Subcutaneous abdominal adipose tissue (tissue), 5 donors: ENCODE measurements at regions not wholly inside any gene's neighbourhood (a gene's known extent, or its start where the extent isn't known, plus 50 kb on each side); places are given as distances from the start of the nearest gene placed in this dataset.
"Not testable (repeated sequence)": the region's sequence is repeated elsewhere in the genome, so short reads cannot be mapped to it uniquely, and the experiment has no call there.

ENCODE experiments used
- H3K27ac ChIP-seq: one replicate; pipeline ENCODE4 v1.7.0; 2013; ENCODE audit warnings: low read depth, mild to moderate bottlenecking, inconsistent platforms, low read length, moderate library complexity
- H3K27me3 ChIP-seq, 5 donors: one replicate each; pipeline ENCODE4 v1.7.0; 2013; ENCODE audit warnings: low read length in 5 of 5, inconsistent platforms in 1 of 5; ENCODE audit not compliant: control insufficient read depth in 5 of 5, insufficient read depth in 4 of 5
- H3K36me3 ChIP-seq, 5 donors: one replicate each; pipeline ENCODE4 v1.7.0; 2013; ENCODE audit warnings: low read length in 5 of 5; ENCODE audit not compliant: control insufficient read depth in 5 of 5, insufficient read depth in 5 of 5
- H3K4me1 ChIP-seq, 5 donors: one replicate each; pipeline ENCODE4 v1.7.0; 2013; ENCODE audit warnings: low read length in 5 of 5, mild to moderate bottlenecking in 3 of 5, moderate library complexity in 1 of 5; ENCODE audit not compliant: control insufficient read depth in 5 of 5, insufficient read depth in 5 of 5
- H3K4me3 ChIP-seq, 5 donors: one replicate each; pipeline ENCODE4 v1.7.0; 2013; ENCODE audit warnings: low read length in 5 of 5, low read depth in 1 of 5
- H3K9ac ChIP-seq, 5 donors: one replicate each; pipeline ENCODE4 v1.7.0; 2013; ENCODE audit warnings: low read length in 5 of 5, mild to moderate bottlenecking in 4 of 5, moderate library complexity in 3 of 5
- H3K9me3 ChIP-seq, 5 donors: one replicate each; pipeline ENCODE4 v1.7.0; 2013; ENCODE audit warnings: low read length in 5 of 5; ENCODE audit not compliant: control insufficient read depth in 5 of 5
- donor health status: healthy.
- donor health status: healthy.
- donor health status: healthy.
- donor health status: healthy.
- donor health status: healthy.

DNA sequence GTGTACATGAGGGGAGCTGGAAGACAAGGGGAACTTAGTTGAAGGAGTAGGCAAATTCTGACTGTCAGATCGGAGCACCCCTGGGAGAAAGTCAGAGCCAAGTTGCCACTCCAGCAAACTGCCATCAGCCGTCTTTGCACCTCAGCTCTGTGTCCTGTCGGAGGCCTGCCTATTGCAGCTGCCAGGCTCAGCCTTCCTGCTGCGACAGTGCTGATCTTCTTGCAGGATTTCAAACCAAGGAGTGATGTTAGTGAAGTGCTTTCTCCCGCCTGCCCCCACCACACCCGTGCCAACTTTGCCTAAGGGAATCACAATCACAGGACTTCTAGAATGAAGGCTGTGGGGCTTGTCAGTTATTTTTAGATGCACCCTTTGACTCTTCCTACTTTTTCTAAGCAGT, 185.3 kb downstream of the KIT start:
- H3K4me1 ChIP-seq = peaks cover 0 to 8% (median 4%) of the 10 kb centered on the region in 5 donors
- no peaks in the 10 kb centered on the region for H3K36me3 ChIP-seq
- no peak overlapping the region for H3K4me3 ChIP-seq
- no peak overlapping the region for H3K27ac ChIP-seq
- H3K9ac ChIP-seq = no peak overlapping the region
- H3K9me3 ChIP-seq = no peaks in the 10 kb centered on the region
- no peaks in the 10 kb centered on the region for H3K27me3 ChIP-seq

- Histone ChIP-seq H3K27me3 (no peaks in the 10 kb centered on the region), H3K27ac (no peak overlapping the region), H3K9ac (no peak overlapping the region), H3K4me1 (peaks cover 0 to 8% (median 4%) of the 10 kb centered on the region in 5 donors), H3K9me3 (no peaks in the 10 kb centered on the region), H3K4me3 (no peak overlapping the region), H3K36me3 (no peaks in the 10 kb centered on the region)
These were observed 184.9 kb downstream of the KIT start for GRCh38 chr4:54842656-54843055.

DNA sequence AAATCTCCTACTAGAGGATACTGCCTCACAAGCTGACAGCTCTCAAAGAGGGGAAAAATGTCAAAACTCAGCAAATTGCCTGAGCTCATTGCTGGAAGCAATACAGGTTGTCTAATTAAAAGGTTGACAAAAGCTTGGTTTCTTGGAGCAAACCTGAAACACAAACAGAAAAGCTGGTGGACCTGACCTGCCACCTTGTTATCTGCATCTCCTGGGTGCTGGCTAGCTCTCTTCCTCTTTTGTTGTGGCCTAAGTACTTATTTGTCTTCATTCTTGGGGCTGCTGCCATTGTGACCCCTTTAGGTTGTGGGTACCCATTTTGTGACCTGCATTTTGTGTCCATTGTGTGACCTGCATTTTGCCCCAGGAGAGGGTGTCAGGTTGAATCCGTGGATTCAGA, 184.5 kb downstream of the KIT start:
- no peaks in the 10 kb centered on the region for H3K27me3 ChIP-seq
- H3K36me3 ChIP-seq = no peaks in the 10 kb centered on the region
- peaks cover 0 to 8% (median 4%) of the 10 kb centered on the region in 5 donors for H3K4me1 ChIP-seq
- H3K9ac ChIP-seq = no peak overlapping the region
- H3K4me3 ChIP-seq = no peak overlapping the region
- H3K9me3 ChIP-seq = no peaks in the 10 kb centered on the region
- no peak overlapping the region for H3K27ac ChIP-seq

DNA sequence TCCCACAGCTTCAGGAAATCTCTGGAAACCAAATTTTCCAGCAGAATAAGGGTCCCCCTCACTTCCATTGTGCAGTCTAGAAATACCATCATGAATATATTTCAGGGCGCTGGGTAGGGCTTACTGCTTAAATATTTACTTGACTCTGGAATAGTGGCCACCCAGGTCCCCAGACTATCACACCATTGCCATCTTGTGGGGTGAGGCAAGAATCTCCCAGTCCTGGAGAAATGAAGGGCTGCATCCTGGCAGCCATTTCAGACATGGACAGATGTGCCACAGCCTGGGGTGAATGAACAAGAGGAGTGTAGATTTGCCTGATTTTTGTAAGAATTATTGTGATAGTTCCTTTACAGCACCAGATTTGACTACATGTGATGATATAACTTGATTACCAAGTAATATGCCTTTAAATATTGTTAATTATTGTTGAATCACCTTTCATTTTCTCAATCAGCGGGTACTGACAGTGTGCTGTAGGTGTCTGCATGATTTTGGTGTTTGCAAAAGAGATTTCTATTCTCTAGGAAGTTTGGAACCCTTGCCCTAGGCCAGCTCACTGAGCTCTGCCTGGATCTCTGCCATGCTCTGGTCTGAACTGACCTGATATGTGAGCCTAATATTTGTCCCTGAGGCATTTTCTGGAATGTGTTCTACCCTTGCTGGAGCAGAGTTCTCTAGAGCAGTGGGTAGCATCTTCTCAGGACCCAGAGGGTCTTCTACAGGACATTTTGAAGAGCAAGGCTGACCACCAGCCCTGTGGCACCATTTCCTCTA, 183.4 kb downstream of the KIT start:
- H3K9me3 ChIP-seq = no peaks in the 10 kb centered on the region
- no peaks in the 10 kb centered on the region for H3K36me3 ChIP-seq

DNA sequence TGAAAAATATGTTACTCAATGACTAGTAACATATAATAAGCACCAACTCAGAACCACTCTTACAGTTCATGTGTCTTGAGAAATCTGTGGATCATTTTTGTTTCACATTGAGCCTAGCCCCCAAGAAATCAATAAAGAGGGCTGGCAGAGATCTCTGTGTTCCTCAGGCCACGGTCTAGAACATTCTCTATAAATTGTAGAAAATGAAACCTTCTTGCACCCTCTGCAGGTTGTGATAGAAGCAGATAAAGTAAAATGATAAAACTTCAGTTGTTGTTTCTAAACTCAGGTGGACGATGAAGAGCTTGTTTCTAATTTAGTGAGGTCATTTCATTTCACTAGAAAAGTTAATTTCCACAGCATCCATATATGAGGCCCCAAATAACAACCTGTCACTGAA, 182.7 kb downstream of the KIT start:
- Histone ChIP-seq H3K27me3 (no peaks in the 10 kb centered on the region), H3K4me1 (peaks cover 0 to 8% (median 4%) of the 10 kb centered on the region in 5 donors), H3K4me3 (no peak overlapping the region), H3K9ac (no peak overlapping the region), H3K36me3 (no peaks in the 10 kb centered on the region), H3K27ac (no peak overlapping the region), H3K9me3 (no peaks in the 10 kb centered on the region)

More for the DNA sequence above, 183.4 kb downstream of the KIT start:
- no peak overlapping the region for H3K27ac ChIP-seq
- H3K27me3 ChIP-seq = no peaks in the 10 kb centered on the region
- H3K9ac ChIP-seq = no peak overlapping the region
- H3K4me3 ChIP-seq = no peak overlapping the region
- peaks cover 0 to 8% (median 4%) of the 10 kb centered on the region in 5 donors for H3K4me1 ChIP-seq

DNA sequence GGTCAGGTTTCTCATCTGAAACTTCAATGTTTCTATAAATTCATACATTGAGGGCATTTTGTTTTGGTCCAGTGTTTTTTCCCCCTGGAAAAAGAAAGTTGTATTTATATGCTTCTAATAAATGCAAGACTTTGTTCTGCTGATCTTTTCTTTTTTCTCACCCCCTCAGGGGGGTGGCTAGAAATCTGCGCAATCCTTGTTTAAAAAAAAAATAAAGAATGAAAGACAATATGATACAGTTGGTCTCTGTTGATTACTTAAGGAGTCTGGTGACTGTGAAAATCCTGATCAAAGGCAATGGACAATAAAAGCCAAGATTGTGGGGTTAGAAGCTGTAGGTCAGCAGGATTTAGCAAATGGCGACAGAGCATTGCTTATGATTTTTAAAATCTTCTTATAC, 180.5 kb downstream of the KIT start:
- H3K27ac ChIP-seq = no peak overlapping the region
- no peak overlapping the region for H3K9ac ChIP-seq
- H3K4me3 ChIP-seq = no peak overlapping the region
- no peaks in the 10 kb centered on the region for H3K9me3 ChIP-seq
- no peaks in the 10 kb centered on the region for H3K27me3 ChIP-seq
- H3K36me3 ChIP-seq = no peaks in the 10 kb centered on the region
- peaks cover 0 to 8% (median 4%) of the 10 kb centered on the region in 5 donors for H3K4me1 ChIP-seq

DNA sequence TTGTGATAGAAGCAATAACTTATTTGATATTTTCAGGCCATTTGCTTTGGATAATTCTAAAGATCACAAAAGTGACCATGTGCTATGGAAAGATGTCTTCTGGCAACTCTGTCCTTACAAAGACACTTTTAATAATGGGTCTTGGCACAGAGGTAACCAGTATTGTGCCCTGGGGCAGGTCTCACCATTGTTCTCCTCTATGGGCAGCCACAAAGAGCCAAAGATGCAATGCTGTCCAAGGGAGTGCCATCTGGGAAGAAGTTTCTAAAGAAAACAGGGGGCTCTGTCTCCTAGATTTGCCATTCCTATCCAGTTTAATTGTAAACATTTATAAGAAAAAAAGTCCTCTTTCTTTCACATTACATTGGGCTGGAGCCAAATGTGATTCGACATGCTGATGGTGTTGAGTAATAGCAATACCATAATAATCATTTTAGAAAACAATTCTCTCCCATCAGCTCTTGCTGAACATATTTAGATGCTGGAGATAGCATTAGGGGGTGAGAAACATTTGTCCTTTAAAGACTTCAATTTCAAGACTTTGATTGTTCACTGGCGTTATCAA, 179.9 kb downstream of the KIT start:
- H3K36me3 ChIP-seq = no peaks in the 10 kb centered on the region
- H3K4me3 ChIP-seq = no peak overlapping the region
- peaks cover 0 to 8% (median 4%) of the 10 kb centered on the region in 5 donors for H3K4me1 ChIP-seq
- no peaks in the 10 kb centered on the region for H3K27me3 ChIP-seq
- H3K27ac ChIP-seq = no peak overlapping the region
- H3K9me3 ChIP-seq = no peaks in the 10 kb centered on the region
- H3K9ac ChIP-seq = no peak overlapping the region

DNA sequence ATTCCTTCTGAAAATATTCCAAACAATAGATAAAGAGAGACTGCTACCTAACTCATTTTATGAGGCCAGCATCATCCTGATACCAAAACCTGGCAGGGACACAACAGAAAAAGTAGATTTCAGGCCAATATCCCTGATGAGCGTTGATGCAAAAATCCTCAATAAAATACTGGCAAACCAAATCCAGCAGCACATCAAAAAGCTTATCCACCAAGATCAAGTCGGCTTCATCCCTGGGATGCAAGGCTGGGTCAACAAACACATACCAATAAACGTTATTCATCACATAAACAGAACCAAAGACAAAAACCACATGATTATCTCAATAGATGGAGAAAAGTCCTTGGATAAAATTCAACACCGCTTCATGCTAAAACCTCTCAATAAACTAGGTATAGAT, 170.6 kb downstream of the KIT start:
- not testable (repeated sequence) for H3K9me3 ChIP-seq, H3K27me3 ChIP-seq, H3K4me3 ChIP-seq

GRCh38 chr4:54823616-54824015, 165.9 kb downstream of the KIT start:
- Histone ChIP-seq H3K9me3 (no peaks in the 10 kb centered on the region), H3K9ac (no peak overlapping the region), H3K27ac (no peak overlapping the region), H3K27me3 (no peaks in the 10 kb centered on the region), H3K36me3 (no peaks in the 10 kb centered on the region), H3K4me3 (no peak overlapping the region), H3K4me1 (no peaks in the 10 kb centered on the region)

More for the DNA sequence above, 170.6 kb downstream of the KIT start:
- not testable (repeated sequence) for H3K27ac ChIP-seq, H3K9ac ChIP-seq, H3K4me1 ChIP-seq, H3K36me3 ChIP-seq

GRCh38 chr4:54819034-54819433, 161.3 kb downstream of the KIT start:
- H3K4me3 ChIP-seq = no peak overlapping the region
- H3K36me3 ChIP-seq = no peaks in the 10 kb centered on the region
- peaks cover 0 to 5% (median 0%) of the 10 kb centered on the region in 5 donors for H3K9me3 ChIP-seq
- no peak overlapping the region for H3K9ac ChIP-seq
- no peaks in the 10 kb centered on the region for H3K4me1 ChIP-seq
- no peak overlapping the region for H3K27ac ChIP-seq
- H3K27me3 ChIP-seq = no peaks in the 10 kb centered on the region
